Gastroesophageal sphincter (tissue), 4 donors: ENCODE measurements at regions not wholly inside any gene's neighbourhood (a gene's known extent, or its start where the extent isn't known, plus 50 kb on each side); places are given as distances from the start of the nearest gene placed in this dataset.
"Not testable (repeated sequence)": the region's sequence is repeated elsewhere in the genome, so short reads cannot be mapped to it uniquely, and the experiment has no call there.

Experiments used
- ATAC-seq: fragments of 150-250 bp; one replicate; pipeline ENCODE4 v1.9.1; 2016; ENCODE audit warnings: mild to moderate bottlenecking, moderate library complexity
- H3K27ac ChIP-seq, 4 donors: fragments of 200-600 bp; sonication (generic) in 3 of 4; 1 replicate in 3 of 4; 2 replicates in 1 of 4; pipeline ENCODE4 v1.5.1; 2016 to 2019
- H3K27me3 ChIP-seq: fragments of 200-600 bp; sonication (generic); one replicate; pipeline ENCODE4 v1.5.1; 2019
- H3K36me3 ChIP-seq, 2 donors: fragments of 200-600 bp; sonication (generic); one replicate each; pipeline ENCODE4 v1.5.1; 2019; ENCODE audit warnings: control low read depth in 1 of 2
- H3K4me1 ChIP-seq, 3 donors: fragments of 200-600 bp; sonication (generic); 1 replicate in 2 of 3; 2 replicates in 1 of 3; pipeline ENCODE4 v1.5.1; 2016 to 2019; ENCODE audit warnings: control low read depth in 2 of 3
- H3K4me3 ChIP-seq, 2 donors: fragments of 200-600 bp; sonication (generic); one replicate each; pipeline ENCODE4 v1.5.1; 2019; ENCODE audit warnings: mild to moderate bottlenecking in 1 of 2, moderate library complexity in 1 of 2
- H3K9me3 ChIP-seq, 3 donors: fragments of 200-600 bp; sonication (generic); one replicate each; pipeline ENCODE4 v1.5.1; 2017 to 2019; ENCODE audit warnings: control low read depth in 2 of 3
- CTCF ChIP-seq, 4 experiments: fragments of 200-600 bp in 2 of 4; fragments of 450-650 bp in 2 of 4; sonication (generic) in 1 of 4; IDR thresholded peaks; one replicate each; pipeline ENCODE4 v1.5.1; 2017 to 2019; ENCODE audit warnings: antibody characterized with exemption in 4 of 4, mild to moderate bottlenecking in 2 of 4, moderate library complexity in 2 of 4
- EP300 ChIP-seq: sonication (generic); formaldehyde crosslinking; IDR thresholded peaks from one replicate; pipeline ENCODE4 v1.6.1; 2017; ENCODE audit warnings: antibody characterized with exemption, mild to moderate bottlenecking
- POLR2A ChIP-seq, 2 donors: fragments of 450-650 bp; IDR thresholded peaks; one replicate each; pipeline ENCODE4 v1.6.1; 2017; ENCODE audit warnings: antibody characterized with exemption in 2 of 2, mild to moderate bottlenecking in 2 of 2, moderate library complexity in 1 of 2
- POLR2AphosphoS5 ChIP-seq: sonication (generic); formaldehyde crosslinking; IDR thresholded peaks from one replicate; pipeline ENCODE4 v1.6.1; 2017; ENCODE audit warnings: antibody characterized with exemption
- WGBS, 2 donors: methylation state at CpG; one replicate each; pipeline ENCODE4 v1.1.5; 2018; ENCODE audit warnings: low coverage in 1 of 2; 5-methylcytosine and 5-hydroxymethylcytosine counted together

GRCh38 chr15:66994927-66995656, 70.3 kb upstream of the SMAD3 start:
- Histone ChIP-seq H3K36me3 (no peaks in the 10 kb centered on the region), H3K4me3 (no peak overlapping the region), H3K27me3 (no peaks in the 10 kb centered on the region), H3K4me1 (no peaks in the 10 kb centered on the region), H3K9me3 (no peaks in the 10 kb centered on the region), H3K27ac (no peak overlapping the region)
- no peak for TF ChIP-seq CTCF (IDR thresholded peaks at IDR 0.05)
- no peak for TF ChIP-seq POLR2AphosphoS5
- TF ChIP-seq EP300: no peak
- TF ChIP-seq POLR2A (IDR thresholded peaks at IDR 0.05): no peak
- 66 to 79% methylated on average over 7 of the region's 7 CpGs for WGBS, 2 donors
- ATAC-seq: no peak

GRCh38 chr15:66996094-66996493, 69.3 kb upstream of the SMAD3 start:
- H3K27me3 ChIP-seq: no peaks in the 10 kb centered on the region
- WGBS, 2 donors: 92 to 100% methylated on average over 2 of the region's 2 CpGs
- H3K36me3 ChIP-seq: no peaks in the 10 kb centered on the region
- no peaks in the 10 kb centered on the region for H3K4me1 ChIP-seq
- no peak overlapping the region for H3K27ac ChIP-seq
- TF ChIP-seq CTCF (IDR thresholded peaks at IDR 0.05): no peak
- no peak overlapping the region for H3K4me3 ChIP-seq
- no peak for ATAC-seq
- H3K9me3 ChIP-seq: no peaks in the 10 kb centered on the region

GRCh38 chr15:66997212-66997611, 68.2 kb upstream of the SMAD3 start:
- no peak overlapping the region for H3K4me3 ChIP-seq
- no peaks in the 10 kb centered on the region for H3K9me3 ChIP-seq
- TF ChIP-seq EP300 (no peak), POLR2A (IDR thresholded peaks at IDR 0.05) (no peak)
- ATAC-seq: no peak
- no peaks in the 10 kb centered on the region for H3K36me3 ChIP-seq
- H3K4me1 ChIP-seq: no peaks in the 10 kb centered on the region
- WGBS, 2 donors: 49 to 73% methylated on average over 3 of the region's 3 CpGs
- H3K27me3 ChIP-seq: no peaks in the 10 kb centered on the region
- no peak overlapping the region for H3K27ac ChIP-seq

GRCh38 chr15:66998234-66998633, 67.2 kb upstream of the SMAD3 start:
- H3K4me3 ChIP-seq, H3K27ac ChIP-seq, H3K4me1 ChIP-seq, ATAC-seq, H3K27me3 ChIP-seq, H3K36me3 ChIP-seq, H3K9me3 ChIP-seq: not testable (repeated sequence)
- 100% methylated on average over 1 of the region's 1 CpG; no CpG with 5 or more reads in 1 of the 2 donors for WGBS, 2 donors

GRCh38 chr15:66999046-66999968, 66.1 kb upstream of the SMAD3 start:
- H3K4me3 ChIP-seq: no peak overlapping the region
- H3K27ac ChIP-seq: no peak overlapping the region
- H3K9me3 ChIP-seq: no peaks in the 10 kb centered on the region
- WGBS, 2 donors: 36 to 58% methylated on average over 1 of the region's 1 CpG
- ATAC-seq: no peak
- no peaks in the 10 kb centered on the region for H3K36me3 ChIP-seq
- H3K4me1 ChIP-seq: no peaks in the 10 kb centered on the region
- TF ChIP-seq POLR2A (IDR thresholded peaks at IDR 0.05): no peak
- no peak for TF ChIP-seq POLR2AphosphoS5
- no peak for TF ChIP-seq CTCF (IDR thresholded peaks at IDR 0.05)
- TF ChIP-seq EP300: no peak
- no peaks in the 10 kb centered on the region for H3K27me3 ChIP-seq

GRCh38 chr15:67000896-67001295, 64.5 kb upstream of the SMAD3 start:
- 74 to 100% methylated on average over 6 to 14 of the region's 14 CpGs for WGBS, 2 donors
- H3K4me1 ChIP-seq: no peaks in the 10 kb centered on the region

More at GRCh38 chr15:67000896-67001295, 64.5 kb upstream of the SMAD3 start:
- H3K4me3 ChIP-seq: no peak overlapping the region
- no peaks in the 10 kb centered on the region for H3K36me3 ChIP-seq
- ATAC-seq: no peak
- H3K27me3 ChIP-seq: no peaks in the 10 kb centered on the region
- no peak for TF ChIP-seq CTCF (IDR thresholded peaks at IDR 0.05)
- TF ChIP-seq EP300: no peak
- TF ChIP-seq POLR2AphosphoS5: no peak
- no peak for TF ChIP-seq POLR2A (IDR thresholded peaks at IDR 0.05)
- no peak overlapping the region for H3K27ac ChIP-seq
- H3K9me3 ChIP-seq: no peaks in the 10 kb centered on the region
